ENCODE measurements at regions not wholly inside any gene's neighbourhood (a gene's known extent, or its start where the extent isn't known, plus 50 kb on each side); places are given as distances from the start of the nearest gene placed in this dataset.

GRCh38 chr9:20291201-20291600 lies 331.1 kb downstream of the MLLT3 start:
- no peak for DNase-seq (ENCODE audit: low read depth)

GRCh38 chr9:20290257-20290656 lies 332.0 kb downstream of the MLLT3 start:
- DNase-seq (ENCODE audit: low read depth): no peak

- DNase-seq (ENCODE audit: low read depth): no peak
These were observed 332.8 kb downstream of the MLLT3 start for GRCh38 chr9:20289423-20290010.

- no peak for DNase-seq (ENCODE audit: low read depth)
These were observed 335.3 kb downstream of the MLLT3 start for GRCh38 chr9:20286969-20287368.

- no peak for DNase-seq (ENCODE audit: low read depth)
These were observed 336.1 kb downstream of the MLLT3 start for GRCh38 chr9:20286154-20286700.

- DNase-seq (ENCODE audit: low read depth): no peak
These were observed 337.6 kb downstream of the MLLT3 start for GRCh38 chr9:20284601-20285289.

- DNase-seq (ENCODE audit: low read depth): no peak
These were observed 342.0 kb downstream of the MLLT3 start for GRCh38 chr9:20280330-20280729.

- no peak for DNase-seq (ENCODE audit: low read depth)
These were observed 345.5 kb downstream of the MLLT3 start for GRCh38 chr9:20276762-20277161.

GRCh38 chr9:20271723-20272122 lies 350.6 kb downstream of the MLLT3 start:
- DNase-seq (ENCODE audit: low read depth): no peak

GRCh38 chr9:20271096-20271495 lies 351.2 kb downstream of the MLLT3 start:
- DNase-seq (ENCODE audit: low read depth): no peak

- no peak for DNase-seq (ENCODE audit: low read depth)
These were observed 352.1 kb downstream of the MLLT3 start for GRCh38 chr9:20270161-20270560.

GRCh38 chr9:20269620-20270019 lies 352.7 kb downstream of the MLLT3 start:
- DNase-seq (ENCODE audit: low read depth): no peak

GRCh38 chr9:20264896-20265295 lies 357.4 kb downstream of the MLLT3 start:
- DNase-seq (ENCODE audit: low read depth): no peak

- DNase-seq (ENCODE audit: low read depth): no peak
These were observed 359.7 kb downstream of the MLLT3 start for GRCh38 chr9:20262611-20263010.

- no peak for DNase-seq (ENCODE audit: low read depth)
These were observed 365.9 kb downstream of the MLLT3 start for GRCh38 chr9:20256284-20256948.

GRCh38 chr9:20255052-20255451 lies 367.2 kb downstream of the MLLT3 start:
- DNase-seq (ENCODE audit: low read depth): no peak

- no peak for DNase-seq (ENCODE audit: low read depth)
These were observed 368.7 kb downstream of the MLLT3 start for GRCh38 chr9:20253635-20254034.

GRCh38 chr9:20252778-20253177 lies 369.5 kb downstream of the MLLT3 start:
- DNase-seq (ENCODE audit: low read depth): no peak

GRCh38 chr9:20250791-20251190 lies 371.5 kb downstream of the MLLT3 start:
- no peak for DNase-seq (ENCODE audit: low read depth)

- DNase-seq (ENCODE audit: low read depth): no peak
These were observed 378.0 kb downstream of the MLLT3 start for GRCh38 chr9:20244271-20244670.

- DNase-seq (ENCODE audit: low read depth): no peak
These were observed 378.5 kb downstream of the MLLT3 start for GRCh38 chr9:20243841-20244240.

GRCh38 chr9:20242510-20243189 lies 379.6 kb downstream of the MLLT3 start:
- no peak for DNase-seq (ENCODE audit: low read depth)

- DNase-seq (ENCODE audit: low read depth): no peak
These were observed 381.8 kb downstream of the MLLT3 start for GRCh38 chr9:20240498-20240897.
